WERI-Rb-1 (cell line): ENCODE measurements at regions not wholly inside any gene's neighbourhood (a gene's known extent, or its start where the extent isn't known, plus 50 kb on each side); places are given as distances from the start of the nearest gene placed in this dataset.
"Not testable (repeated sequence)": the region's sequence is repeated elsewhere in the genome, so short reads cannot be mapped to it uniquely, and the experiment has no call there.

Source experiments
- DNase-seq: peaks from one replicate; pipeline ENCODE4 v3.0.0-alpha.2; 2020
- H3K27ac ChIP-seq: fragments of 250-450 bp; sonication (Bioruptor Pico); 2 replicates; pipeline ENCODE4 v1.5.1; 2020; ENCODE audit warnings: mild to moderate bottlenecking, moderate library complexity
- H3K27me3 ChIP-seq: fragments of 250-450 bp; sonication (Bioruptor Pico); 2 replicates; pipeline ENCODE4 v1.5.1; 2021; ENCODE audit warnings: mild to moderate bottlenecking, low read depth, moderate library complexity; ENCODE audit not compliant: insufficient read depth, severe bottlenecking
- H3K36me3 ChIP-seq: fragments of 250-450 bp; sonication (Bioruptor Pico); 2 replicates; pipeline ENCODE4 v1.5.1; 2020; ENCODE audit warnings: mild to moderate bottlenecking, moderate library complexity
- H3K4me3 ChIP-seq: 2 replicates; pipeline ENCODE4 v1.5.1; 2011; ENCODE audit warnings: low read depth, mild to moderate bottlenecking, control low read depth, low read length
- H3K9me3 ChIP-seq: fragments of 250-450 bp; sonication (Bioruptor Pico); 2 replicates; pipeline ENCODE4 v1.5.1; 2021; ENCODE audit warnings: mild to moderate bottlenecking, moderate library complexity; ENCODE audit not compliant: severe bottlenecking
- CTCF ChIP-seq: IDR thresholded peaks from 2 replicates; pipeline ENCODE4 v1.5.1; 2011; ENCODE audit warnings: low read depth, mild to moderate bottlenecking, control low read depth, inconsistent platforms, low read length

GRCh38 chr6:139955366-139956155 lies 581.1 kb upstream of the CITED2 start:
- no peak for DNase-seq
- no peak overlapping the region for H3K27ac ChIP-seq
- no peaks in the 10 kb centered on the region for H3K27me3 ChIP-seq
- H3K9me3 ChIP-seq = no peaks in the 10 kb centered on the region
- no peak overlapping the region for H3K4me3 ChIP-seq
- no peaks in the 10 kb centered on the region for H3K36me3 ChIP-seq
- TF ChIP-seq CTCF = no peak

- Histone ChIP-seq H3K27ac (no peak overlapping the region), H3K9me3 (no peaks in the 10 kb centered on the region), H3K36me3 (no peaks in the 10 kb centered on the region), H3K27me3 (no peaks in the 10 kb centered on the region), H3K4me3 (no peak overlapping the region)
- no peak for DNase-seq
- TF ChIP-seq CTCF = no peak
These were observed 580.1 kb upstream of the CITED2 start for GRCh38 chr6:139954463-139955071.

- not testable (repeated sequence) for H3K9me3 ChIP-seq, H3K36me3 ChIP-seq, DNase-seq, H3K27ac ChIP-seq, H3K4me3 ChIP-seq, H3K27me3 ChIP-seq
These were observed 579.3 kb upstream of the CITED2 start for GRCh38 chr6:139953780-139954179.

- Histone ChIP-seq H3K4me3 (no peak overlapping the region), H3K9me3 (no peaks in the 10 kb centered on the region)
- no peak for TF ChIP-seq CTCF
These were observed 576.7 kb upstream of the CITED2 start for GRCh38 chr6:139951172-139951571.

GRCh38 chr6:139944976-139945375 lies 570.5 kb upstream of the CITED2 start:
- TF ChIP-seq CTCF = no peak
- Histone ChIP-seq H3K36me3 (no peaks in the 10 kb centered on the region), H3K27ac (no peak overlapping the region), H3K4me3 (no peak overlapping the region), H3K9me3 (no peaks in the 10 kb centered on the region), H3K27me3 (no peaks in the 10 kb centered on the region)
- DNase-seq = no peak

More at GRCh38 chr6:139951172-139951571, 576.7 kb upstream of the CITED2 start:
- DNase-seq = no peak
- Histone ChIP-seq H3K27me3 (no peaks in the 10 kb centered on the region), H3K36me3 (no peaks in the 10 kb centered on the region), H3K27ac (no peak overlapping the region)

GRCh38 chr6:139944131-139944530 lies 569.7 kb upstream of the CITED2 start:
- Histone ChIP-seq H3K27ac (no peak overlapping the region), H3K4me3 (no peak overlapping the region), H3K9me3 (no peaks in the 10 kb centered on the region), H3K27me3 (no peaks in the 10 kb centered on the region), H3K36me3 (no peaks in the 10 kb centered on the region)
- no peak for DNase-seq
- TF ChIP-seq CTCF = no peak
